H7 (cell line): ENCODE measurements at regions not wholly inside any gene's neighbourhood (a gene's known extent, or its start where the extent isn't known, plus 50 kb on each side); places are given as distances from the start of the nearest gene placed in this dataset.

Experiments used
- DNase-seq: peaks from one replicate; pipeline ENCODE4 v3.0.0; 2012
- H3K27me3 ChIP-seq: 2 replicates; pipeline ENCODE4 v1.6.0; 2011; ENCODE audit warnings: mild to moderate bottlenecking, low read length; ENCODE audit not compliant: control insufficient read depth, insufficient read depth
- H3K36me3 ChIP-seq: replicated peaks from 2 replicates; pipeline ENCODE4 v1.5.1; 2011; ENCODE audit warnings: low read length; ENCODE audit not compliant: control insufficient read depth, insufficient read depth
- H3K4me3 ChIP-seq: 2 replicates; pipeline ENCODE4 v1.5.1; 2011; ENCODE audit warnings: low read depth, mild to moderate bottlenecking, control low read depth, low read length, moderate library complexity; ENCODE audit not compliant: insufficient read depth

DNA sequence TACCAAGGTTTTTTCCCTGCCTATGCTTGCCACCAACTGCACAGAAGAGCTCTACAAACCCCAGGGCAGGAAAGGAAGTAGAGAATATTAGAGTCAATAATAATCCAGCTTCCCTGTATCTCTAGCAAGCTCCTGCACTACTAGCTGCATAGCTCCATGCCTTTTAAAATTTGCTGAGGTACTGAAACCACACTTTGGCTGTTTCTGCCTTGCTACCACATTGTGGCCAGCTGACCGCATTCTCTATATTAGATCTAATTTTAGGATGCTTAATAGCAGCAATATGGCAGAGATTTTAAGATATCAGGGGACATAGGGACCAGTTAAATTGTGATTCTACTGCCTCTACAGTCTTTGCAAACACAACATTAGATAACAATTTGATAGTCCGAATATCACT lies 534.6 kb downstream of the MBD2 start:
- Histone ChIP-seq H3K4me3 (no peak overlapping the region), H3K27me3 (no peaks in the 10 kb centered on the region)

GRCh38 chr18:53686965-53687364 lies 537.5 kb downstream of the MBD2 start:
- no peaks in the 10 kb centered on the region for H3K36me3 ChIP-seq
- no peak overlapping the region for H3K4me3 ChIP-seq
- H3K27me3 ChIP-seq: no peaks in the 10 kb centered on the region
- no peak for DNase-seq

More for the DNA sequence above, 534.6 kb downstream of the MBD2 start:
- DNase-seq: no peak
- no peaks in the 10 kb centered on the region for H3K36me3 ChIP-seq

- H3K36me3 ChIP-seq: no peaks in the 10 kb centered on the region
- no peaks in the 10 kb centered on the region for H3K27me3 ChIP-seq
- DNase-seq: no peak
- no peak overlapping the region for H3K4me3 ChIP-seq
These were observed 541.7 kb downstream of the MBD2 start for GRCh38 chr18:53682796-53683195.

DNA sequence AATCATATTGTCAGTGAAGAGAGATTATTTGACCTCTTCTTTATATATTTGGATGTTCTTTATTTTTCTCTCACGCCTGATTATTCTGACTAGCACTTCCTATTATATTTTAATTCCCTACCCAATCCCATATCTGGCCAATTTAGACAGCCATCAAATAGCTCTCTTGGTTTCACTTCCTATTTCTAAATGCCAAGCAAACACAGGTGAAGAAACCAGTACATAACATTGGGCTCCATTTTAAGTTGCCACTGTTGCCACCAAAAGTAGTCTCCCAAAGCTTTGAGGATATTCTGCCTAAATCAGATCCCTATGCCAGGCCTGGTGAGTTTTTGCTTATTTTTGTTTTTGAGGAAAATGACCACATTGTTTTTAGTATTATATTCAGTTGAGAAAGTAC lies 547.0 kb downstream of the MBD2 start:
- Histone ChIP-seq H3K27me3 (no peaks in the 10 kb centered on the region), H3K36me3 (no peaks in the 10 kb centered on the region), H3K4me3 (no peak overlapping the region)
- DNase-seq: no peak

DNA sequence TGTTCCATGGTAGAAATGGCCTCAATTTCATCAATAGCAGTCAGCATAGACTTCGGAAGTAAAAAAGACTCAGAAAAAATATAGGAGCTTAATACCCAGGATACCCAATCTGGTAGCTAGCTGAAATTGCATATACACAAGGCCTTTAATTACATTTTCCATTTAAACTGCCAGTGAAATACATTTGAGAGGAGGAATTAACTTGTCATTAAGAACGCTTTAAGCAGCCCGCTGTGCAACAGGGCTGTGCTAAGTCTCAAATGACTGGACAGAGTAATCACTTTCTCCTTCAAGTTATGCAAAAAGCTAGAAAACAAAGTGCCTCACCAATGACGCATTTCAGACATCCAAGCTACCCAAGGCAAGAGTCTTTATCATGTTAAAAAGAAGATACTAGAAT lies 558.8 kb downstream of the MBD2 start:
- no peak for DNase-seq
- Histone ChIP-seq H3K27me3 (no peaks in the 10 kb centered on the region), H3K4me3 (no peak overlapping the region), H3K36me3 (no peaks in the 10 kb centered on the region)

GRCh38 chr18:53664575-53664974 lies 559.9 kb downstream of the MBD2 start:
- Histone ChIP-seq H3K36me3 (no peaks in the 10 kb centered on the region), H3K27me3 (no peaks in the 10 kb centered on the region), H3K4me3 (no peak overlapping the region)
- DNase-seq: no peak

GRCh38 chr18:53660306-53660705 lies 564.2 kb downstream of the MBD2 start:
- DNase-seq: no peak
- H3K27me3 ChIP-seq: no peaks in the 10 kb centered on the region
- no peaks in the 10 kb centered on the region for H3K36me3 ChIP-seq
- no peak overlapping the region for H3K4me3 ChIP-seq

- H3K4me3 ChIP-seq: no peak overlapping the region
- no peaks in the 10 kb centered on the region for H3K27me3 ChIP-seq
- no peaks in the 10 kb centered on the region for H3K36me3 ChIP-seq
- DNase-seq: no peak
These were observed 567.2 kb downstream of the MBD2 start for GRCh38 chr18:53657257-53657656.

DNA sequence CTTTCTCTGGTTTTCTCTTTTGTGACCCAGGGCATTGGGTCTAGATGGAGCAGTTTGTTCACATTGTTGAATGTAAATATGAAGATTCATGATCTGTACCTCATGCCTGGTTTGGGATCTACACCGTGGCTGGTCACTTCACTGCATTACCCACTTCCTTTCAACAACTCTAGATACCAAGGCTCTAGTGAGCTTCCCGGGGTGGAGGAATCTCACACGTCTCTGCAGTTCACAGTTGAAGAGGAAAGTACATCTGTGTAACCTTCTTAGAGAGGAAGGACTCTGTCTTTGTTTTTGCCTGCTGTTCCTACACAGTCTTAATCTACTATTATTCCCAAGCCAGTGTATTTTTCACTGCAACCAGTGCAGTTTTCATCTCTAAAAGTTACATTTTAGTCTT lies 574.8 kb downstream of the MBD2 start:
- Histone ChIP-seq H3K4me3 (no peak overlapping the region), H3K36me3 (no peaks in the 10 kb centered on the region), H3K27me3 (no peaks in the 10 kb centered on the region)
- no peak for DNase-seq

GRCh38 chr18:53644799-53645471 lies 579.5 kb downstream of the MBD2 start:
- no peak for DNase-seq
- no peaks in the 10 kb centered on the region for H3K36me3 ChIP-seq

DNA sequence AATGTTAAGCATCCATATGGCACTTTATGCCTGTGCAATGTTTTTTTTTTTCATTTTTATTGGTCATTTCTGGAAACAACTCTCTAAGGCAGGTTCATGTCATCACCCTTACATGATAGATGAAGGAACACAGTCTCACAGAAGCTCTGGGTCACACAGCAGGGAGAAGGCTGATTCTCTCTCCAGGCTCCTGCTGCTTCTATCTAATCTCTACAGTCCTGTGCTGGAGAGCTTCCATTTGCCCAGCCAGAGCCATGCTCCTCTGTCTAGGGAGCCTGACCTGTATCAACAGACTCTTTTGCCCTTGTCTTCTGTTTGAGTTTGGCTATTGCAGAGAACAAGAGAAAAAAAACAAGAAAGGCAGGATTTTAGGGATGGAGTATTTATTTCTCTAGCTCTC lies 584.8 kb downstream of the MBD2 start:
- Histone ChIP-seq H3K27me3 (no peaks in the 10 kb centered on the region), H3K4me3 (no peak overlapping the region), H3K36me3 (no peaks in the 10 kb centered on the region)
- no peak for DNase-seq

More at GRCh38 chr18:53644799-53645471, 579.5 kb downstream of the MBD2 start:
- Histone ChIP-seq H3K27me3 (no peaks in the 10 kb centered on the region), H3K4me3 (no peak overlapping the region)

DNA sequence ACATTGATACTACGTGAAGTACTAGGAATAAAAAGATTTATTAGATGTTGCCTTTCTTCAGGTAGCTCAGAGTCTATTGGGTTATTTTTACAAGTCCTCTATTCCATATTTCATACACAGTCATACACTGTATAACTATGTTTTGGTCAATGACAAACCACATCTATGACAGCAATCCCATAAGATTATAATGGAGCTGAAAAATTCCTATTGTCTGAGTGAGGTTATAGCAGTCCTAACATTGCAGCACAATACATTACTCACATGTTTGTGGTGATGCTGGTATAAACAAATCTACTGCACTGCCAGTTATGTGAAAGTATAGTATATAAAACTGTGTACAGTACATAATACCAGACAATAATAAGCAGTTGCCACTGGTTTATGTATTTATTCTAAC lies 595.1 kb downstream of the MBD2 start:
- Histone ChIP-seq H3K4me3 (no peak overlapping the region), H3K36me3 (no peaks in the 10 kb centered on the region), H3K27me3 (no peaks in the 10 kb centered on the region)
- no peak for DNase-seq

DNA sequence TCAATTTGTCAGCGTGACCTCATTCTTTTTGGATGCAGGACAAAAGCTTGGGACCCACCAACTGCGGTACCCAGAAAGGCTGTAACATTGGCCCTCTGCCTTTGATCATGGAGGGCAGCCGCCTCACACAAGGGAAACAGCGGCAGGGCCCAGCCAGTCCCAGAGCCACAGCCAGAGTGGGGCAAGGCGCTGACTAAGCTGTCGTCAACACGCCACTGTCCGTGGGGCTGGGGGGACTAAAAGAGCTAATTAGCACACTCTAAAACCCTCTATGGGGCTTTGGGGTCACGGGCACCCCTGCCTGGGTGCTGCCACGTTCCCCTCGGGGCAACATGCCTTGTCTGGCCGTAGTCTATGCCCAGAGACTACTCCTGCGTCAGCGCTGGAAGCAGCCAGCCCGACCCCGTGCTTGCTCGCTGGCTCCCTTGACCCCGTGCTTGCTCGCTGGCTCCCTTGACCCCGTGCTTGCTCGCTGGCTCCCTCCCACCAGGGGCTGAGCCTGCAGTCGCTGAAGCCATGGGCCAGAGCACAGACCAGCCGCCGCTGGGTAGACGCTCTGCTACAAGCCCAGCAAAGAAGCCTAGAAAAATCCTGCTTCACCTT lies 598.4 kb downstream of the MBD2 start:
- DNase-seq: no peak
- no peaks in the 10 kb centered on the region for H3K36me3 ChIP-seq
- no peak overlapping the region for H3K4me3 ChIP-seq
- H3K27me3 ChIP-seq: no peaks in the 10 kb centered on the region

DNA sequence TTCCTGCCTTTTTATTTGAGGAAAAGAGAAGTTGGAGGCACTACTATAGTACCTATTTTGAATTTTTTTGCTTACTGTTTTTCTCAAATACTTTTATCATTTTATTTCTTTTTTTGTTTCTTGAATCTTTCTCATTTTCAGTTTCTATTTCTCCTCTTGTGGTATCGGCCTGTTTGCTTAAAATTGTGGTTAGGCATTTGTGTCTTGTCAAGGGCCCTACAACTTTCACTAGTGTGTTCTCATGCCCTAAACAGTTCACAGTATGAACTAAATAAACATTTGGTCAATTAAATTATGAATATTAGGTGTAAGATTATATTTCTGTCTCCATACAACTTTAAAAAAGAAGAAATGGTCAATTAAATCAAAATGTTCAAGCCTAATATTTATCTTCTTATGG lies 613.5 kb downstream of the MBD2 start:
- Histone ChIP-seq H3K36me3 (no peaks in the 10 kb centered on the region), H3K4me3 (no peak overlapping the region), H3K27me3 (no peaks in the 10 kb centered on the region)
- DNase-seq: no peak

DNA sequence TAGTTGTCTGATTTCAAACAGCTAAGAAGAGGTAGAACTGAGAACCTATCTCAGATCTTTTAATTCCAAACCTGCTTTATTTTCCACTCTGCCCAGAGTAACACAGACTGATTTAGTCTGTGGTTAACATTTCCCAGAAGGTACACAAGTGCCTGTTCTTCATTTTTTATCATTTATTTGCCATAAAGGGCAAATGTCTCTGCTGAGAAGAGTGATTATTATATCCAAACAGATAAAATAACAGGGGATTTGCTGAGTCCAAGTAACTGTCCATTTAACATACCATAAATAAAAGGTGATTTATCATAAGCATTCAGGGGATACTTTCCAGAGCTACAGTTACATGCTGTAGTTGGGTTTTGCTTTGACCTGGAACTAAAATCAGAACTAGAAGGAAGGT lies 617.7 kb downstream of the MBD2 start:
- no peak overlapping the region for H3K4me3 ChIP-seq
- no peak for DNase-seq
- no peaks in the 10 kb centered on the region for H3K27me3 ChIP-seq
- H3K36me3 ChIP-seq: no peaks in the 10 kb centered on the region

- H3K27me3 ChIP-seq: no peaks in the 10 kb centered on the region
- no peaks in the 10 kb centered on the region for H3K36me3 ChIP-seq
- H3K4me3 ChIP-seq: no peak overlapping the region
- no peak for DNase-seq
These were observed 619.3 kb downstream of the MBD2 start for GRCh38 chr18:53605198-53605597.
